SK-N-SH (cell line): ENCODE measurements at regions not wholly inside any gene's neighbourhood (a gene's known extent, or its start where the extent isn't known, plus 50 kb on each side); places are given as distances from the start of the nearest gene placed in this dataset.

Experiments
- CTCF ChIA-PET: fragments of 300-600, 350-600 bp; formaldehyde crosslinking; extraction: SDS; loops from one replicate; lab custom pipeline; 2021; lab: Yijun Ruan, JAX
- POLR2A ChIA-PET: fragments of 350-600 bp; sonication (Branson Sonifier 250); formaldehyde crosslinking; extraction: SDS; loops from one replicate; lab custom pipeline; 2020; ENCODE audit warnings: antibody characterized with exemption, inconsistent platforms; lab: Yijun Ruan, JAX
- DNase-seq: peaks from one replicate; pipeline ENCODE4 v3.0.0; 2012
- H2AFZ ChIP-seq: fragments of 200-600 bp; sonication (generic); 2 replicates; pipeline ENCODE4 v1.8.1; 2016; ENCODE audit warnings: antibody characterized with exemption, mild to moderate bottlenecking, low read depth
- H3F3A ChIP-seq: fragments of 200-600 bp; sonication (generic); replicated peaks from 2 replicates; pipeline ENCODE3; 2016; ENCODE audit warnings: antibody characterized with exemption, mild to moderate bottlenecking; ENCODE audit not compliant: insufficient read depth
- H3K27ac ChIP-seq, 2 experiments: fragments of 200-500 bp in 1 of 2; fragments of 200-600 bp in 1 of 2; sonication (Bioruptor generic) in 1 of 2; sonication (generic), shearing (Covaris generic) in 1 of 2; 2 replicates each; pipeline versions ENCODE4 v1.5.1 to v1.6.1; 2014 to 2016; ENCODE audit warnings: low read depth in 2 of 2, inconsistent platforms in 1 of 2, low read length in 1 of 2, mild to moderate bottlenecking in 1 of 2, mixed read lengths in 1 of 2
- H3K27me3 ChIP-seq: fragments of 200-600 bp; sonication (generic), shearing (Covaris generic); 2 replicates; pipeline ENCODE4 v1.6.1; 2016; ENCODE audit warnings: mixed run types; ENCODE audit not compliant: insufficient read depth
- H3K36me3 ChIP-seq, 2 experiments: fragments of 200-500 bp in 1 of 2; fragments of 200-600 bp in 1 of 2; sonication (Bioruptor generic) in 1 of 2; sonication (generic) in 1 of 2; replicated peaks in 1 of 2; 2 replicates each; pipeline versions ENCODE3 to v1.5.1; 2014 to 2016; ENCODE audit warnings: low read length in 1 of 2, mild to moderate bottlenecking in 1 of 2; ENCODE audit not compliant: insufficient read depth in 2 of 2, control insufficient read depth in 1 of 2
- H3K4me1 ChIP-seq, 2 experiments: fragments of 200-500 bp in 1 of 2; fragments of 200-600 bp in 1 of 2; sonication (Bioruptor generic) in 1 of 2; sonication (generic), shearing (Covaris generic) in 1 of 2; 2 replicates each; pipeline versions ENCODE4 v1.5.1 to v1.6.1; 2014 to 2016; ENCODE audit warnings: low read depth in 1 of 2, low read length in 1 of 2, mixed run types in 1 of 2; ENCODE audit not compliant: insufficient read depth in 2 of 2, control insufficient read depth in 1 of 2
- H3K4me2 ChIP-seq: fragments of 200-600 bp; sonication (generic), shearing (Covaris generic); 2 replicates; pipeline ENCODE4 v1.6.1; 2017; ENCODE audit warnings: mixed run types
- H3K4me3 ChIP-seq, 2 experiments: fragments of 200-500 bp in 1 of 2; fragments of 200-600 bp in 1 of 2; sonication (Bioruptor generic) in 1 of 2; sonication (generic), shearing (Covaris generic) in 1 of 2; 2 replicates each; pipeline versions ENCODE4 v1.5.1 to v1.8.1; 2014 to 2016; ENCODE audit warnings: low read depth in 2 of 2, inconsistent platforms in 1 of 2, low read length in 1 of 2, mild to moderate bottlenecking in 1 of 2, mixed read lengths in 1 of 2, moderate library complexity in 1 of 2
- H3K79me2 ChIP-seq: fragments of 200-600 bp; sonication (generic); 2 replicates; pipeline ENCODE4 v1.8.1; 2017; ENCODE audit warnings: mild to moderate bottlenecking; ENCODE audit not compliant: insufficient read depth
- H3K9ac ChIP-seq: fragments of 200-600 bp; sonication (generic); 2 replicates; pipeline ENCODE4 v1.6.1; 2017; ENCODE audit warnings: mixed run types
- H3K9me2 ChIP-seq: fragments of 200-600 bp; sonication (generic); 2 replicates; pipeline ENCODE4 v1.6.1; 2017; ENCODE audit warnings: mixed run types
- H3K9me3 ChIP-seq: fragments of 200-600 bp; sonication (generic); 2 replicates; pipeline ENCODE4 v1.6.1; 2017; ENCODE audit warnings: mixed run types, mild to moderate bottlenecking, moderate library complexity
- H4K20me1 ChIP-seq: fragments of 200-600 bp; sonication (generic); 2 replicates; pipeline ENCODE4 v1.6.1; 2017; ENCODE audit warnings: mild to moderate bottlenecking, mixed run types; ENCODE audit not compliant: insufficient read depth
- CHD2 ChIP-seq: fragments of 150-350 bp; IDR thresholded peaks from 2 replicates; pipeline ENCODE4 v1.6.1; 2018; ENCODE audit warnings: low read length; ENCODE audit not compliant: partially characterized antibody
- EP300 ChIP-seq, 2 experiments: IDR thresholded peaks; 2 replicates each; pipeline versions ENCODE4 v1.4.0 to v1.6.1; 2012; ENCODE audit warnings: borderline replicate concordance in 1 of 2, low read depth in 1 of 2, low read length in 1 of 2
- FOSL2 ChIP-seq: IDR thresholded peaks from 2 replicates; pipeline ENCODE4 v1.4.0; 2012; ENCODE audit warnings: low read depth, mild to moderate bottlenecking, moderate library complexity, borderline replicate concordance
- FOXJ3 ChIP-seq: sonication (generic); formaldehyde crosslinking; IDR thresholded peaks from 2 replicates; pipeline ENCODE4 v1.5.1; 2020; ENCODE audit warnings: mild to moderate bottlenecking, missing genetic modification reagents
- JUND ChIP-seq: IDR thresholded peaks from 2 replicates; pipeline ENCODE4 v1.4.0; 2012
- MAX ChIP-seq: IDR thresholded peaks from 2 replicates; pipeline ENCODE4 v1.4.0; 2012; ENCODE audit warnings: low read depth
- MEF2A ChIP-seq: IDR thresholded peaks from 2 replicates; pipeline ENCODE4 v1.4.0; 2012; ENCODE audit warnings: low read depth, borderline replicate concordance
- MXI1 ChIP-seq: IDR thresholded peaks from 2 replicates; pipeline ENCODE4 v1.6.1; 2012; ENCODE audit warnings: mild to moderate bottlenecking, low read depth, low read length, improper control_type of control experiment
- NFIC ChIP-seq: IDR thresholded peaks from 2 replicates; pipeline ENCODE4 v1.4.0; 2012; ENCODE audit warnings: borderline replicate concordance
- PBX3 ChIP-seq: IDR thresholded peaks from 2 replicates; pipeline ENCODE4; 2012
- POLR2AphosphoS5 ChIP-seq: IDR thresholded peaks from 2 replicates; pipeline ENCODE4 v1.6.1; 2012; ENCODE audit warnings: low read depth, low read length
- RAD21 ChIP-seq: IDR thresholded peaks from 2 replicates; pipeline ENCODE4 v1.6.1; 2012; ENCODE audit warnings: mild to moderate bottlenecking, low read length
- RFX5 ChIP-seq: IDR thresholded peaks from 2 replicates; pipeline ENCODE4 v1.6.1; 2012; ENCODE audit warnings: mild to moderate bottlenecking, improper control_type of control experiment, low read length
- SIN3A ChIP-seq: IDR thresholded peaks from 2 replicates; pipeline ENCODE4 v1.6.1; 2012; ENCODE audit warnings: low read depth, mild to moderate bottlenecking, low read length, moderate library complexity, borderline replicate concordance
- SMC3 ChIP-seq: IDR thresholded peaks from 2 replicates; pipeline ENCODE4 v1.6.1; 2012; ENCODE audit warnings: low read depth, low read length, improper control_type of control experiment
- TAF1 ChIP-seq: IDR thresholded peaks from 2 replicates; pipeline ENCODE4 v1.6.1; 2012; ENCODE audit warnings: low read depth, mild to moderate bottlenecking, low read length, moderate library complexity, borderline replicate concordance
- TCF12 ChIP-seq: IDR thresholded peaks from 2 replicates; pipeline ENCODE4 v1.4.0; 2012
- YY1 ChIP-seq: IDR thresholded peaks from 2 replicates; pipeline ENCODE4 v1.4.0; 2012; ENCODE audit warnings: low read depth, mild to moderate bottlenecking
- ZBTB33 ChIP-seq: IDR thresholded peaks from 2 replicates; pipeline ENCODE4 v1.4.0; 2012; ENCODE audit warnings: low read depth, borderline replicate concordance
- WGBS: methylation state at CpG from one replicate; pipeline ENCODE4 v1.1.6; 2017; ENCODE audit warnings: low lambda C conversion rate; 5-methylcytosine and 5-hydroxymethylcytosine counted together
- TF ChIP-seq, protein P1 (sequence below): fragments of 150-350 bp; IDR thresholded peaks from 2 replicates; pipeline ENCODE4 v1.6.1; 2016; ENCODE audit warnings: mild to moderate bottlenecking, low read depth, low read length
- TF ChIP-seq, protein P2 (sequence below): IDR thresholded peaks from 2 replicates; pipeline ENCODE4 v1.6.1; 2012; ENCODE audit warnings: mild to moderate bottlenecking, low read depth, low read length, moderate library complexity

- H3K9me3 ChIP-seq: no peaks in the 10 kb centered on the region
- H3K27ac ChIP-seq: no peak overlapping the region
- POLR2A ChIA-PET: no interaction called here
- H3K4me2 ChIP-seq: no peak overlapping the region
- no peak overlapping the region for H2AFZ ChIP-seq
- H3K4me1 ChIP-seq: no peaks in the 10 kb centered on the region; a peak in 1 of 4 replicates
- no peaks in the 10 kb centered on the region for H3K27me3 ChIP-seq
- no peaks in the 10 kb centered on the region for H3K9me2 ChIP-seq
- no peaks in the 10 kb centered on the region for H3K36me3 ChIP-seq
- CTCF ChIA-PET: no interaction called here
- H3K4me3 ChIP-seq: no peak overlapping the region
- H3F3A ChIP-seq: no peaks in the 10 kb centered on the region
- 34% methylated on average over 4 of the region's 4 CpGs for WGBS
- H4K20me1 ChIP-seq: no peaks in the 10 kb centered on the region
- H3K9ac ChIP-seq: no peak overlapping the region
- no peaks in the 10 kb centered on the region for H3K79me2 ChIP-seq
- no peak for TF ChIP-seq EP300 (IDR thresholded peaks at IDR 0.05; ENCODE audit: borderline replicate concordance in 1 of 2, low read depth in 1 of 2, low read length in 1 of 2)
- TF ChIP-seq RFX5: no peak
- no peak for TF ChIP-seq YY1
- no peak for TF ChIP-seq TAF1
- TF ChIP-seq MXI1: no peak
- TF ChIP-seq MEF2A: no peak
- TF ChIP-seq TCF12: no peak
- no peak for TF ChIP-seq FOXJ3 (CRISPR knock-in tag)
- no peak for TF ChIP-seq SMC3
- no peak for TF ChIP-seq POLR2AphosphoS5
- TF ChIP-seq MAX: no peak
- DNase-seq: no peak
These were observed 550.7 kb downstream of the INSC start for GRCh38 chr11:15665368-15665871.

DNA sequence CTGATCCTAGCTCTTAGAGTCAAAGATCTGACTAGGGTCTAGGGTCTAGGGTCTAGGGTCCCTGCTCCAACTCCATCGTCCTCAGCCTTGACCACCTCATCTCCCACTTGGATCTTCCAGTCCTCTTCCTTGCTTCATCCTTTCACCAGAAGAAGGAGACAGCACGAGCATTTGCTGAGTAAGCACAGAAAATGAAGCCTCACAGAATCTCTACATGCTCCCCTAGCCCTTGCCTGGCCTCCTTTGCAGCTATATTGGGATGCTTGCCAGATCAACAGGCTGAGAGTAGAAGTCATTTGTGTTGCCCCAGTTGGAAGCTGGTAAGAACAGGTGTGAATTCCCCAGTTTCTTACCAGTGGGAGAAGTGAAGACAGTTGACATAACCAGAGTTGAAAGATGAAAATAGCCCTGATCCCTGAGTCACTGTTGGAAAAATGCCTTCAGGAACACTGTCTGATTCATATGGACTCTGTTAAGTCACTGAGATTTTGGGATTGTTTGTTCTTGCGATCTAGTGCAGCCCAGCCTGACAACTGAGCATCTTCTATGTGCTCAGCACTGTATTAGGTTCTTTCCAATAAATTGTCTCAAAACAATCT lies 552.5 kb downstream of the INSC start:
- ChIA-PET POLR2A (no interaction called here), CTCF (no interaction called here)
- H3K27me3 ChIP-seq: no peaks in the 10 kb centered on the region
- H3K4me2 ChIP-seq: no peak overlapping the region
- H3K9me2 ChIP-seq: no peaks in the 10 kb centered on the region
- no peaks in the 10 kb centered on the region for H3F3A ChIP-seq
- DNase-seq: no peak
- no peak overlapping the region for H3K4me3 ChIP-seq
- no peak overlapping the region for H2AFZ ChIP-seq
- no peaks in the 10 kb centered on the region for H3K79me2 ChIP-seq
- TF ChIP-seq PBX3 (no peak), SIN3A (no peak), JUND (no peak), NFIC (no peak), RAD21 (no peak), CHD2 (no peak), FOXJ3 (CRISPR knock-in tag) (no peak), FOSL2 (no peak), TCF12 (no peak), TAF1 (no peak), ZBTB33 (no peak)
- TF ChIP-seq, protein P1, sequence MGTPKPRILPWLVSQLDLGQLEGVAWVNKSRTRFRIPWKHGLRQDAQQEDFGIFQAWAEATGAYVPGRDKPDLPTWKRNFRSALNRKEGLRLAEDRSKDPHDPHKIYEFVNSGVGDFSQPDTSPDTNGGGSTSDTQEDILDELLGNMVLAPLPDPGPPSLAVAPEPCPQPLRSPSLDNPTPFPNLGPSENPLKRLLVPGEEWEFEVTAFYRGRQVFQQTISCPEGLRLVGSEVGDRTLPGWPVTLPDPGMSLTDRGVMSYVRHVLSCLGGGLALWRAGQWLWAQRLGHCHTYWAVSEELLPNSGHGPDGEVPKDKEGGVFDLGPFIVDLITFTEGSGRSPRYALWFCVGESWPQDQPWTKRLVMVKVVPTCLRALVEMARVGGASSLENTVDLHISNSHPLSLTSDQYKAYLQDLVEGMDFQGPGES: no peak
- TF ChIP-seq, protein P2, sequence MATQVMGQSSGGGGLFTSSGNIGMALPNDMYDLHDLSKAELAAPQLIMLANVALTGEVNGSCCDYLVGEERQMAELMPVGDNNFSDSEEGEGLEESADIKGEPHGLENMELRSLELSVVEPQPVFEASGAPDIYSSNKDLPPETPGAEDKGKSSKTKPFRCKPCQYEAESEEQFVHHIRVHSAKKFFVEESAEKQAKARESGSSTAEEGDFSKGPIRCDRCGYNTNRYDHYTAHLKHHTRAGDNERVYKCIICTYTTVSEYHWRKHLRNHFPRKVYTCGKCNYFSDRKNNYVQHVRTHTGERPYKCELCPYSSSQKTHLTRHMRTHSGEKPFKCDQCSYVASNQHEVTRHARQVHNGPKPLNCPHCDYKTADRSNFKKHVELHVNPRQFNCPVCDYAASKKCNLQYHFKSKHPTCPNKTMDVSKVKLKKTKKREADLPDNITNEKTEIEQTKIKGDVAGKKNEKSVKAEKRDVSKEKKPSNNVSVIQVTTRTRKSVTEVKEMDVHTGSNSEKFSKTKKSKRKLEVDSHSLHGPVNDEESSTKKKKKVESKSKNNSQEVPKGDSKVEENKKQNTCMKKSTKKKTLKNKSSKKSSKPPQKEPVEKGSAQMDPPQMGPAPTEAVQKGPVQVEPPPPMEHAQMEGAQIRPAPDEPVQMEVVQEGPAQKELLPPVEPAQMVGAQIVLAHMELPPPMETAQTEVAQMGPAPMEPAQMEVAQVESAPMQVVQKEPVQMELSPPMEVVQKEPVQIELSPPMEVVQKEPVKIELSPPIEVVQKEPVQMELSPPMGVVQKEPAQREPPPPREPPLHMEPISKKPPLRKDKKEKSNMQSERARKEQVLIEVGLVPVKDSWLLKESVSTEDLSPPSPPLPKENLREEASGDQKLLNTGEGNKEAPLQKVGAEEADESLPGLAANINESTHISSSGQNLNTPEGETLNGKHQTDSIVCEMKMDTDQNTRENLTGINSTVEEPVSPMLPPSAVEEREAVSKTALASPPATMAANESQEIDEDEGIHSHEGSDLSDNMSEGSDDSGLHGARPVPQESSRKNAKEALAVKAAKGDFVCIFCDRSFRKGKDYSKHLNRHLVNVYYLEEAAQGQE: no peak
- H4K20me1 ChIP-seq: no peaks in the 10 kb centered on the region
- no peaks in the 10 kb centered on the region for H3K36me3 ChIP-seq
- WGBS: 15% methylated on average over 3 of the region's 3 CpGs
- no peaks in the 10 kb centered on the region; a peak in 1 of 4 replicates for H3K4me1 ChIP-seq
- H3K27ac ChIP-seq: no peak overlapping the region
- H3K9me3 ChIP-seq: no peaks in the 10 kb centered on the region
- no peak overlapping the region for H3K9ac ChIP-seq
